Naive thymus-derived CD4-positive, alpha-beta T cell (primary cell): ENCODE measurements at regions not wholly inside any gene's neighbourhood (a gene's known extent, or its start where the extent isn't known, plus 50 kb on each side); places are given as distances from the start of the nearest gene placed in this dataset.

Source experiments
- ATAC-seq: fragments of 150-1000 bp; cut with Tn5 transposase; 2 replicates; pipeline ENCODE4 v1.10.0; 2021; ENCODE audit warnings: mild to moderate bottlenecking, moderate library complexity
- CTCF ChIA-PET: fragments of 350-600 bp; sonication (Branson Sonifier 250); formaldehyde crosslinking; loops from one replicate; lab custom pipeline; 2021; ENCODE audit warnings: antibody characterized with exemption; lab: Charles Lee
- POLR2A ChIA-PET: fragments of 350-600 bp; sonication (Branson Sonifier 250); formaldehyde crosslinking; loops from one replicate; lab custom pipeline; 2021; ENCODE audit warnings: antibody characterized with exemption, inconsistent platforms; lab: Charles Lee
- DNase-seq, 9 donors: peaks; one replicate each; pipeline versions ENCODE4 v3.0.0 to v3.0.0-alpha.2; 2020 to 2022; ENCODE audit warnings: mixed read lengths in 1 of 9
- H3K27ac ChIP-seq: one replicate; pipeline ENCODE4 v1.7.0; 2013; ENCODE audit warnings: mild to moderate bottlenecking, low read depth, low read length, moderate library complexity
- H3K27me3 ChIP-seq, 2 donors: one replicate each; pipeline ENCODE4 v1.7.0; 2013; ENCODE audit warnings: low read length in 2 of 2, mild to moderate bottlenecking in 2 of 2, moderate library complexity in 2 of 2; ENCODE audit not compliant: control insufficient read depth in 2 of 2, insufficient read depth in 2 of 2
- H3K36me3 ChIP-seq, 3 experiments: 1 replicate in 2 of 3; 2 replicates in 1 of 3; pipeline ENCODE4 v1.7.0; 2013; ENCODE audit warnings: low read length in 3 of 3, mild to moderate bottlenecking in 3 of 3, moderate library complexity in 1 of 3; ENCODE audit not compliant: insufficient read depth in 3 of 3, control insufficient read depth in 2 of 3
- H3K4me1 ChIP-seq, 2 donors: one replicate each; pipeline ENCODE4 v1.7.0; 2013; ENCODE audit warnings: low read length in 2 of 2, mild to moderate bottlenecking in 2 of 2, moderate library complexity in 1 of 2; ENCODE audit not compliant: control insufficient read depth in 2 of 2, insufficient read depth in 2 of 2
- H3K4me3 ChIP-seq: 2 replicates; pipeline ENCODE4 v1.7.0; 2013; ENCODE audit warnings: mild to moderate bottlenecking, low read length
- H3K9me3 ChIP-seq, 3 experiments: 1 replicate in 2 of 3; 2 replicates in 1 of 3; pipeline ENCODE4 v1.7.0; 2013; ENCODE audit warnings: low read length in 3 of 3; ENCODE audit not compliant: control insufficient read depth in 2 of 3
- H3K27ac Mint-ChIP-seq, 9 donors: one replicate each; pipeline ENCODE4 v1.8.0; 2020 to 2022; ENCODE audit warnings: mixed read lengths in 9 of 9, mild to moderate bottlenecking in 8 of 9, moderate library complexity in 5 of 9, inconsistent platforms in 2 of 9
- H3K27me3 Mint-ChIP-seq, 5 donors: one replicate each; pipeline ENCODE4 v1.8.0; 2021 to 2022; ENCODE audit warnings: mixed read lengths in 5 of 5, mild to moderate bottlenecking in 1 of 5
- H3K36me3 Mint-ChIP-seq, 5 donors: one replicate each; pipeline ENCODE4 v1.8.0; 2020 to 2022; ENCODE audit warnings: mixed read lengths in 5 of 5, mild to moderate bottlenecking in 3 of 5, inconsistent platforms in 1 of 5
- H3K4me1 Mint-ChIP-seq, 7 donors: one replicate each; pipeline ENCODE4 v1.8.0; 2020 to 2022; ENCODE audit warnings: mixed read lengths in 7 of 7, mild to moderate bottlenecking in 3 of 7, inconsistent platforms in 1 of 7
- H3K4me3 Mint-ChIP-seq, 10 donors: one replicate each; pipeline ENCODE4 v1.8.0; 2020 to 2022; ENCODE audit warnings: mild to moderate bottlenecking in 10 of 10, mixed read lengths in 10 of 10, moderate library complexity in 6 of 10, inconsistent platforms in 2 of 10
- H3K9me3 Mint-ChIP-seq, 11 donors: one replicate each; pipeline ENCODE4 v1.8.0; 2020 to 2022; ENCODE audit warnings: mixed read lengths in 11 of 11, mild to moderate bottlenecking in 4 of 11, inconsistent platforms in 1 of 11, moderate library complexity in 1 of 11
- intact Hi-C, 2 donors: fragments of 100-400 bp; cut with micrococcal nuclease; formaldehyde crosslinking; loops; one replicate each; pipeline ENCODE4 v1.15.1; 2023

DNA sequence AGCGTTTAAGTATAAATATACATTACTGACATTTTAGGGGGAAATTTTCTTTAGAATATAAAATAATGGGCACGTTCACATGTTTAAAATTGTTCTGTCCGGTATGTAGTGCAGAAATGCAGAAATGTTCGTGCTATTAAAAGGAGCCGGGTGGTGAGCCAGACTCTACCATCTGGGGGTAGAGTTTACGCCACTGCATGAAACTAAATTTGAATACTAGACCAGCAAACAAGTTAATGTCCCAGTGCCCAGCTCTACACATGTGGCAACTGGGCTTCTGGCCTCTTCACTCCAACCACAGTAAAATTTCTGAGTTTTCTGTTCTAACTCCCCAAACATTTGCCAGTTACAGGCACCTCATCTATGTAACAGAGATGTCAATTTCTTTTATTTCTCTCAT lies 1453.3 kb upstream of the TENM3 start:
- Mint-ChIP-seq H3K9me3 (peaks cover 0 to 16% (median 3%) of the 10 kb centered on the region in 11 donors), H3K27ac (no peak overlapping the region), H3K4me3 (no peak overlapping the region), H3K4me1 (peaks cover 0 to 3% (median 0%) of the 10 kb centered on the region in 7 donors), H3K36me3 (no peaks in the 10 kb centered on the region), H3K27me3 (no peaks in the 10 kb centered on the region)
- DNase-seq (no peak), ATAC-seq (no peak)
- POLR2A ChIA-PET: no interaction called here
- H3K27me3 ChIP-seq: no peaks in the 10 kb centered on the region
- H3K27ac ChIP-seq: no peak overlapping the region
- no peak overlapping the region for H3K4me3 ChIP-seq
- CTCF ChIA-PET: no interaction called here
- no peaks in the 10 kb centered on the region for H3K36me3 ChIP-seq
- no peaks in the 10 kb centered on the region for H3K4me1 ChIP-seq
- no peaks in the 10 kb centered on the region for H3K9me3 ChIP-seq
- intact Hi-C loops: no loop called here

DNA sequence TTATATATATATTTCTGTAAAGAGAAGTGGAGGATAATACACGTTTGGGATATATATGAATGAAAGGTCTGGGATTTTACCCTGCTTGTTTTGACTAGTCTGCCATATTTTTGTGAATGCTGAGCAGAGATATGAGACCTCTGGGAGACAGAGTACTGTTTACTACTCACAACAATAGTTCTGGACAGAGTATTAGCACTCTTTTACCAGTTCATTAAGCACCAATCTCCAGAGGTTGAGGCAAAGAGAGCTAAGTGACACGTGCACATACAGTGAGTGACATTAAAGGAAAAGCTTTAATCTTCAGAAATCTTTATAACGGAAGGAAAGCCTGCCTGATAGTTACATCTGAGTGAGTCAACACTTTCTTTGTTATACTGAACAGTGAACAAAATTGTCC lies 1452.7 kb upstream of the TENM3 start:
- H3K27ac Mint-ChIP-seq: no peak overlapping the region
- peaks cover 0 to 16% (median 3%) of the 10 kb centered on the region in 11 donors for H3K9me3 Mint-ChIP-seq
- no peak overlapping the region for H3K4me3 Mint-ChIP-seq
- no peak for DNase-seq
- H3K27ac ChIP-seq: no peak overlapping the region
- intact Hi-C loops: no loop called here
- no peaks in the 10 kb centered on the region for H3K36me3 Mint-ChIP-seq
- ATAC-seq: no peak
- H3K27me3 Mint-ChIP-seq: no peaks in the 10 kb centered on the region
- H3K27me3 ChIP-seq: no peaks in the 10 kb centered on the region
- no peaks in the 10 kb centered on the region for H3K9me3 ChIP-seq
- peaks cover 0 to 3% (median 0%) of the 10 kb centered on the region in 7 donors for H3K4me1 Mint-ChIP-seq
- no peak overlapping the region for H3K4me3 ChIP-seq
- H3K36me3 ChIP-seq: no peaks in the 10 kb centered on the region
- no peaks in the 10 kb centered on the region for H3K4me1 ChIP-seq
- ChIA-PET CTCF (no interaction called here), POLR2A (no interaction called here)

DNA sequence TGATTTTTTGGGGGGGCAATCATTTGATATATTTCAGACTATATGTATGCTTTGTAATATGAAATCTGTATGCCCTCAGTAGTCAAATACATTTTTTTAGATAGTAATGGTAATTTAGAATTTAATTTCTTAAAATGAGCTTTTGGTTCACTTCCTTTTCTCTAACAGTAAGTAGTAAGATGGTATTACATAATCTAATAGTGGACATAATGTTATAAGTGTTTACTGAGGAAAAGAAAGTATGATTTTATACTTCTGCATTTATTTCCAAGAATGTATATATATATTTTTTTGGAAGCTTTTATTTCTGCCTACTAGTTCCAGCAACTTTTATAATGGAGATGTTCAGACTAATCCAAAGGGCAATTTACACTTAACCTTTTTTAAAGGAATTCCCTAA lies 1450.7 kb upstream of the TENM3 start:
- POLR2A ChIA-PET: no interaction called here
- Histone ChIP-seq H3K27me3 (no peaks in the 10 kb centered on the region), H3K36me3 (no peaks in the 10 kb centered on the region), H3K4me1 (no peaks in the 10 kb centered on the region), H3K4me3 (no peak overlapping the region), H3K9me3 (no peaks in the 10 kb centered on the region), H3K27ac (no peak overlapping the region)
- no peak for DNase-seq
- Mint-ChIP-seq H3K4me1 (peaks cover 0 to 3% (median 0%) of the 10 kb centered on the region in 7 donors), H3K27ac (no peak overlapping the region), H3K4me3 (no peak overlapping the region), H3K36me3 (no peaks in the 10 kb centered on the region), H3K27me3 (no peaks in the 10 kb centered on the region), H3K9me3 (peaks cover 0 to 12% (median 2%) of the 10 kb centered on the region in 11 donors)
- ATAC-seq: no peak
- CTCF ChIA-PET: no interaction called here
- intact Hi-C loops: no loop called here

DNA sequence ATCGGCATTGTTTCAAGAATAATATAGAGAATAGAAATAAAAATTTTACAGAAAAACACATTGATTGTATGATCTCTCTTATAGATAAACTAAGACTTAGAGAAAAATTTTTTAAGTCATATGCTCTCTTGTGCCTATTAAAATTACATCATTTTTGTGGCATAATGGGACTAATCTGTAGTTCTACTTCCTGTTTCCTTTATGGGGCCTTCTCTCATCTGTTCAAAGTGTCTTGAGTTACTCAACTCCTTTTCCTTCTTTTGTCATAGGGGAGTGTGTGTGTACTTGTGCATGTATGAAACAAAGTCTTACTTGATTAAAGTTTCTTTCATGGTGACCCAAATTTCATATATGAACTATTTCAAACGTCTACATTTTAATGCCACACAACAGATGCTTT lies 1448.9 kb upstream of the TENM3 start:
- peaks cover 0 to 6% (median 0%) of the 10 kb centered on the region in 11 donors for H3K9me3 Mint-ChIP-seq
- no peaks in the 10 kb centered on the region for H3K27me3 Mint-ChIP-seq
- Histone ChIP-seq H3K4me1 (no peaks in the 10 kb centered on the region), H3K9me3 (no peaks in the 10 kb centered on the region), H3K27ac (no peak overlapping the region), H3K36me3 (no peaks in the 10 kb centered on the region), H3K4me3 (no peak overlapping the region), H3K27me3 (no peaks in the 10 kb centered on the region)
- ChIA-PET CTCF (interaction anchor here (0.5 kb wide), 1 partner anchor 154 kb away, joined by 3 read pairs; no protein-coding TSS in a partner anchor), POLR2A (no interaction called here)
- DNase-seq: no peak
- peak; percentile 61 for ATAC-seq
- intact Hi-C loops: no loop called here
- H3K36me3 Mint-ChIP-seq: no peaks in the 10 kb centered on the region
- H3K4me3 Mint-ChIP-seq: no peak overlapping the region
- H3K4me1 Mint-ChIP-seq: peaks cover 0 to 3% (median 0%) of the 10 kb centered on the region in 7 donors
- no peak overlapping the region for H3K27ac Mint-ChIP-seq

DNA sequence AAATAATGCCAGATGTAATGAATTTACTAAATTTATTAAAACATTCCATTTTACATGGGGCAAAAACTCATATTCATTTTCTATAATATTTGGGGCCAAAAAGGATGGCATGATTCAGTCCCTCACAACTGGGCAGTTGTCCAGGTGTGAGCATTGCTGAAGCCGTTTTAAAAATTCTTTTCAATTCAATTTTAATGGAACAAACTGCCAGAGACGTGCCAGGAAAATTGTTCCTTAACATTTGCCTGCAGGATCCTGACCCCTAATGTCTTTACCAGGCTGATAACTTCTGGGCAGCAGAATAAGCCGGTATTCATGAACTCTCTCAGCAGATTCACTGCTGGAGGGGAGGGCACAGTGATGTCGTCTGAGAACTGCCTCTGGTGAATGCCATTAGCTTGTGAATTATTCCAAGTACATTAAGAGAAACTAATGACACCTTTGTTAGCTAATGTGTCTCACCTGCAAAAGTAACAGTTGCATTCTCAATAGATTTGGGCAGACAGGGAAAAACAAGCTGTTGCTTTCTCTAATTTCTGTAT lies 1445.1 kb upstream of the TENM3 start:
- no peaks in the 10 kb centered on the region for H3K36me3 ChIP-seq
- no peak for ATAC-seq
- no peaks in the 10 kb centered on the region for H3K36me3 Mint-ChIP-seq
- H3K27ac ChIP-seq: no peak overlapping the region
- H3K9me3 Mint-ChIP-seq: peaks cover 0 to 6% (median 2%) of the 10 kb centered on the region in 11 donors
- ChIA-PET POLR2A (no interaction called here), CTCF (no interaction called here)
- H3K27me3 ChIP-seq: no peaks in the 10 kb centered on the region
- no peak overlapping the region for H3K4me3 Mint-ChIP-seq
- intact Hi-C loops: no loop called here
- no peak overlapping the region for H3K4me3 ChIP-seq
- no peaks in the 10 kb centered on the region for H3K4me1 Mint-ChIP-seq
- no peaks in the 10 kb centered on the region for H3K27me3 Mint-ChIP-seq
- no peaks in the 10 kb centered on the region for H3K9me3 ChIP-seq
- no peaks in the 10 kb centered on the region for H3K4me1 ChIP-seq
- H3K27ac Mint-ChIP-seq: no peak overlapping the region
- no peak for DNase-seq

DNA sequence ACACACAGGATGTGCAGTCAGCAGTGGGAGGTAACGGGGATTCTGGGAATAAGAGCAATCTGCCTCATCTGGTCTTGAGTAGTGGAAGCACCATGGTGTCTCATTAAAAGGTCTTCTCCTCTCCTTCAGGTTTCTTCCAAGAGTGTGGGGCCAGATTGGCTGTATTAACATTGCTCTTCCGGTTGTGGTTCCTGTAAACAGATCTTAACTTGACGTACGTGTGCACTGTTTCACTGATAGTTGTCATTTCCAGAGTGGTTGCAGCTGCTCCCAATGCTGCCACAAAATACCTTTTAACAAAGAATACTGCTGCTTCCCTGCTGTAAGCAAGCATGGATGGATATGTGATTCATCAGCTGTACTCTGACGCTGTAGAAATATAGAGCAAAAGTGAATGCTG lies 1443.4 kb upstream of the TENM3 start:
- H3K36me3 ChIP-seq: no peaks in the 10 kb centered on the region

DNA sequence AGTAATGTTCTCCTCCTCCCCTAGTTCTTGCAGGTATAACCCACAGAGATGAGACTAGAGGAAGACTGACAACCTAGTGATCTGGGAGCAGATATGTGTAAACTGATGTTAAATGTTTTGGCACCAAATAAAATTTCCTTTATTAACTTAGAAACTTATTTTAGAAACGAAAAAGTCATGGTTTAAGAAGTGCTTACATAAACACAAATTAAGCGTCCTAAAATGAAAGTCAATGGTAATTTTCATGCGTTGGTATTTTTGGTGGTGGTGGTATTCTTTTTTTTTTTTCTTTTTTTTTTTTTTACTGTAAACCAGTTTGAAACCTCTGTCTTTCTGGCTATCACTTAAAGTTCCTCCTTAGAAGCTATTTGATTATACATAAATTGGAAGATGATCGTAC lies 1438.1 kb upstream of the TENM3 start:
- intact Hi-C loops: no loop called here
- no peaks in the 10 kb centered on the region for H3K36me3 Mint-ChIP-seq
- ATAC-seq: no peak
- Histone ChIP-seq H3K4me1 (no peaks in the 10 kb centered on the region), H3K4me3 (no peak overlapping the region), H3K9me3 (no peaks in the 10 kb centered on the region), H3K27me3 (no peaks in the 10 kb centered on the region), H3K27ac (no peak overlapping the region), H3K36me3 (no peaks in the 10 kb centered on the region)
- ChIA-PET CTCF (no interaction called here), POLR2A (no interaction called here)
- H3K4me3 Mint-ChIP-seq: no peak overlapping the region
- no peak overlapping the region for H3K27ac Mint-ChIP-seq
- H3K9me3 Mint-ChIP-seq: peaks cover 0 to 3% (median 0%) of the 10 kb centered on the region in 11 donors
- H3K4me1 Mint-ChIP-seq: no peaks in the 10 kb centered on the region
- no peak for DNase-seq
- no peaks in the 10 kb centered on the region for H3K27me3 Mint-ChIP-seq

More for the DNA sequence above, 1443.4 kb upstream of the TENM3 start:
- Mint-ChIP-seq H3K9me3 (peaks cover 0 to 6% (median 0%) of the 10 kb centered on the region in 11 donors), H3K27me3 (no peaks in the 10 kb centered on the region), H3K27ac (no peak overlapping the region), H3K4me3 (no peak overlapping the region), H3K4me1 (no peaks in the 10 kb centered on the region), H3K36me3 (no peaks in the 10 kb centered on the region)
- ATAC-seq (no peak), DNase-seq (no peak)
- Histone ChIP-seq H3K4me3 (no peak overlapping the region), H3K27me3 (no peaks in the 10 kb centered on the region), H3K27ac (no peak overlapping the region), H3K4me1 (no peaks in the 10 kb centered on the region), H3K9me3 (no peaks in the 10 kb centered on the region)
- intact Hi-C loops: no loop called here
- POLR2A ChIA-PET: no interaction called here
- CTCF ChIA-PET: no interaction called here
